Heart left ventricle (tissue), 13 donors: ENCODE measurements at regions not wholly inside any gene's neighbourhood (a gene's known extent, or its start where the extent isn't known, plus 50 kb on each side); places are given as distances from the start of the nearest gene placed in this dataset.

Experiments used
- POLR2A ChIP-seq, 2 donors: fragments of 450-650 bp; IDR thresholded peaks; one replicate each; pipeline ENCODE4 v1.6.1; 2017; ENCODE audit warnings: antibody characterized with exemption in 2 of 2, mild to moderate bottlenecking in 2 of 2, moderate library complexity in 2 of 2
- TF ChIP-seq, protein P1 (sequence below), 12 donors: fragments of 200-600 bp; sonication (generic) in 4 of 12; IDR thresholded peaks; one replicate each; pipeline versions ENCODE4 v1.5.0 to v1.8.0; 2018 to 2022; ENCODE audit warnings: antibody characterized with exemption in 12 of 12, mild to moderate bottlenecking in 5 of 12
- donor health status: ischemic (EF 13 %, LVEDD 7.1; RV severe dilation, severe dysfunction).
- donor health status: DM: no; HTN: yes; CAD: no.
- donor health status: DM: no; HTN: no; CAD: no.
- donor health status: ischemic (EF 25% LVEDD 6.9; RV normal size, moderate dysfunction).
- donor health status: ischemic (EF 25% LVEDD 5.7; RV mildly dilated, moderate dysfunction).
- donor health status: ischemic (EF 35%, LVEDD 5.7; RV mildly dilated, moderate dysfunction).
- donor health status: nonischemic (EF 11% LVEDD 7.7; RV severe dilation, severe dysfunction).
- donor health status: DM: yes; HTN: yes; CAD: no.
- donor health status: PGD.
- donor health status: ischemic (EF 29% LVEDD 5.4; RV normal size, mild dysfunction).
- donor health status: nonischemic (EF 23%, LVEDD 6.1; RV moderate dilation, normal function).

DNA sequence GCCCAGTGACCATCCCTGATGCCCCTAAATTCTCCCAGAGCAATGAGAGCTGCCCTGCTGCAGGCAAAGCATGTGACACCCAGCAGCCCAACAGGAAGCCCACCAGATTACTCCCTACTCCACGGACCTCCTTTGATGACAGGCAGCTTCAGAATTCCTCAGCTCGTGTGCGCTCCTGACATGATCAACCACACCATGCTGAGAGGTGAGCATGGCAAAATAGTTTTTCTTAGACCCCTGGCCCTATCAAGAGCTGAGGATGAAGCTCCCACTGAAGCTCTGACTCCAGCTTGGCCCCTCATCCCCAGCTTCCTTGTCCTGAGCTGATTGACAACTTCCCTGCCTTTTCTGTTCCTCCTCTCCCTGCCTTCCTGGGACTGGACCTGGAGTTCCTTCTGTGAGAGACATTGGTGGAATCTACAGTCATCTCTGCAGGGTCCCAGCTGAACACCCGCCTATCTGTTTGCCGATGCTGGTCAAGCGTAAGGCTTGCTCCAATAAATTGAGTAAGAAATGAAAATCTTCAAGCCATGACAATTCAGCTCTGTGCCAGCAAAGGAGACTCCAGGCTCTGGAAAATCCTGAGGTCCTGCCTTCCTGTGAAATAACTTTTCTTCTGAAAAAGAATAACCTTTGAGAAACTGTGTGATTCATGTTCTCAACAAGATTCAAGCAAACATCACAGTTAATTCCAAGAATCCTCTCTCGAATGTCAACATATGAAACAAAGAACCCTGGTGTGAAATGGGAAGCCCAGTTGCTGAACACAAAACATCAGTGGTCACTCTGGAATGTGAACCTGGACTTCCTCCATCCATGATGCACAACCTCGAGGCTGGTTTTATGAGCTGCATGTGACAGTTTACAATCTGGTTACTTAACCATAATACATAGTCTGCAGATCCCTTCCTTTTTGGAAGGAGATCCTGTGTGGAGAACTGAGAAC is 201.1 kb downstream of the SPP2 start:
- TF ChIP-seq, protein P1, sequence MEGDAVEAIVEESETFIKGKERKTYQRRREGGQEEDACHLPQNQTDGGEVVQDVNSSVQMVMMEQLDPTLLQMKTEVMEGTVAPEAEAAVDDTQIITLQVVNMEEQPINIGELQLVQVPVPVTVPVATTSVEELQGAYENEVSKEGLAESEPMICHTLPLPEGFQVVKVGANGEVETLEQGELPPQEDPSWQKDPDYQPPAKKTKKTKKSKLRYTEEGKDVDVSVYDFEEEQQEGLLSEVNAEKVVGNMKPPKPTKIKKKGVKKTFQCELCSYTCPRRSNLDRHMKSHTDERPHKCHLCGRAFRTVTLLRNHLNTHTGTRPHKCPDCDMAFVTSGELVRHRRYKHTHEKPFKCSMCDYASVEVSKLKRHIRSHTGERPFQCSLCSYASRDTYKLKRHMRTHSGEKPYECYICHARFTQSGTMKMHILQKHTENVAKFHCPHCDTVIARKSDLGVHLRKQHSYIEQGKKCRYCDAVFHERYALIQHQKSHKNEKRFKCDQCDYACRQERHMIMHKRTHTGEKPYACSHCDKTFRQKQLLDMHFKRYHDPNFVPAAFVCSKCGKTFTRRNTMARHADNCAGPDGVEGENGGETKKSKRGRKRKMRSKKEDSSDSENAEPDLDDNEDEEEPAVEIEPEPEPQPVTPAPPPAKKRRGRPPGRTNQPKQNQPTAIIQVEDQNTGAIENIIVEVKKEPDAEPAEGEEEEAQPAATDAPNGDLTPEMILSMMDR (IDR thresholded peaks at IDR 0.05), result no peak
- no peak for TF ChIP-seq POLR2A (IDR thresholded peaks at IDR 0.05)
